ENCODE measurements at regions not wholly inside any gene's neighbourhood (a gene's known extent, or its start where the extent isn't known, plus 50 kb on each side); places are given as distances from the start of the nearest gene placed in this dataset.

DNA sequence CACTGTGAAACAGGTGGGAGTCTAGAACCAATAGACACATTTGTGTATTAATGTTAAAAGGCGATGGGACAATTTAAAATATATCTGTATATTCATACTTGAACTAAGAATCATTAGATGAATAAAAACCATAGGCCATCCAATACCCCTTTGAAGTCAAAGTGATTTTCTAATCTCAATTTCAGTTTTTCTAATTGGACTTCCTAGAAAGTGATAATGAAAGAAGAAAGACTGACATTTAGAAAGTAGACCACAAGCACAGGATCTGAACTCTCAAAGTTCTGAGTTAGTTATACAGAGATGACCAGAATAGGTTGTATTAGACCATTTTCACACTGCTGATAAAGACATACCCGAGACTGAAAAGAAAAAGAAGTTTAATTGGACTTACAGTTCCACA lies 412.8 kb upstream of the PIK3R1 start:
- TF ChIP-seq, protein P1, sequence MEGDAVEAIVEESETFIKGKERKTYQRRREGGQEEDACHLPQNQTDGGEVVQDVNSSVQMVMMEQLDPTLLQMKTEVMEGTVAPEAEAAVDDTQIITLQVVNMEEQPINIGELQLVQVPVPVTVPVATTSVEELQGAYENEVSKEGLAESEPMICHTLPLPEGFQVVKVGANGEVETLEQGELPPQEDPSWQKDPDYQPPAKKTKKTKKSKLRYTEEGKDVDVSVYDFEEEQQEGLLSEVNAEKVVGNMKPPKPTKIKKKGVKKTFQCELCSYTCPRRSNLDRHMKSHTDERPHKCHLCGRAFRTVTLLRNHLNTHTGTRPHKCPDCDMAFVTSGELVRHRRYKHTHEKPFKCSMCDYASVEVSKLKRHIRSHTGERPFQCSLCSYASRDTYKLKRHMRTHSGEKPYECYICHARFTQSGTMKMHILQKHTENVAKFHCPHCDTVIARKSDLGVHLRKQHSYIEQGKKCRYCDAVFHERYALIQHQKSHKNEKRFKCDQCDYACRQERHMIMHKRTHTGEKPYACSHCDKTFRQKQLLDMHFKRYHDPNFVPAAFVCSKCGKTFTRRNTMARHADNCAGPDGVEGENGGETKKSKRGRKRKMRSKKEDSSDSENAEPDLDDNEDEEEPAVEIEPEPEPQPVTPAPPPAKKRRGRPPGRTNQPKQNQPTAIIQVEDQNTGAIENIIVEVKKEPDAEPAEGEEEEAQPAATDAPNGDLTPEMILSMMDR (conservative IDR thresholded peaks at IDR 0.05): no peak
- TF ChIP-seq EZH2 (IDR thresholded peaks at IDR 0.05; ENCODE audit: low read depth): no peak
